ENCODE measurements at regions not wholly inside any gene's neighbourhood (a gene's known extent, or its start where the extent isn't known, plus 50 kb on each side); places are given as distances from the start of the nearest gene placed in this dataset.

DNA sequence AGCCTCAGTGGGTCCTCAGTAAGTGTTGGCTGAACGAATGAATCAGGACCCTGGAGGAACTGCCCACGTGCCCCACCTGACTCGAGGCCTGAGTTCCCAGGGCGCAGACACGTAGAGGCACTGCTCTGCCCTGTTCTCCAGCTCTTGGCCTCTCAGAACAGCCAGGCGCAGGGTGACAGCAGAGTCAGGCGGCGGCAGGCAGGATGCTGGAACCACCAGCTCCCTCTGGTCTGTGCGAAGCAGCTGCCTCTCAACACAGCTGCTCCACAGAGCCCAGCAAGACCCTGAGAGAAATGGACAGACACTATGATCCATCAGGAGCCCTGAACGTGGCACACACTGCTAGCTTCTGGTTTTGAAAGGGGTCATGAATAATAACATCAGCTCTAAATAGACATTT, 53.1 kb upstream of the BCO1 start:
- CTCF ChIA-PET = no interaction called here
- Mint-ChIP-seq H3K9me3 (no peaks in the 10 kb centered on the region), H3K27me3 (ENCODE audit: low read depth) (peaks cover 2% of the 10 kb centered on the region), H3K4me3 (no peak overlapping the region), H3K36me3 (ENCODE audit: low read depth) (no peaks in the 10 kb centered on the region), H3K4me1 (ENCODE audit: low read depth) (no peaks in the 10 kb centered on the region), H3K27ac (no peak overlapping the region)
- intact Hi-C loops (cut with micrococcal nuclease) = no loop called here
- DNase-seq = no peak

DNA sequence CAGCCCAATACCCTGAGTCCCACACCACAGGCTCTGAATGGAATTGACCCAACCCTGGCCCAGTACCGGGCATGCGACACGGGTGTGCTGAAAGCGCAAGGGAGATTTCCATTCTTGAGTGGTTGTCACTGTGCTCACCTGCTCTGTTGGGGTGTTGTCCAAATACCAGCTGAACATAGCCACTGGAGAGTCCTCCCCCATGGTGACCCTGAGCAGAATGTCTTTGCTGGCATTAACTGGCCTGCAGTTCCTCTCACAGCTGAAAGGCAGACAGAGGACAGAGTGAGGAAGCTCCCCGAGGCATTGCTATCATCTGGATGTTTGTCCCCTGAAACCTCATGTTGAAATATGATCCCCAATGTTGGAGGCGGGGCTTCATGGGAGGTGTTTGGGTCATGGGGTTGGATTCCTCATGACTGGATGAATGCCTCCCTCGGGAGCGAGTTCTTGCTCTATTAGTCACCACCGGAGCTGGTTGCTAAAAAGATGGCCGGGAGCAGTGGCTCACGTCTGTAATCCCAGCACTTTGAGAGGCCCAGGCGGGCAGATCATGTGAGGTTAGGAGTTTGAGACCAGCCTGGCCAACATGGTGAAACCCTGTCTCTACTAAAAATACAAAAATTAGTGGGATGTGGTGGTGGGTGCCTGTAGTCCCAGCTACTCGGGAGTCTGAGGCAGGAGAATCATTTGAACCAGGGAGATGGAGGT, 57.3 kb upstream of the BCO1 start:
- DNase-seq = no peak
- H3K27me3 Mint-ChIP-seq (ENCODE audit: low read depth) = no peaks in the 10 kb centered on the region
- H3K36me3 Mint-ChIP-seq (ENCODE audit: low read depth) = no peaks in the 10 kb centered on the region
- CTCF ChIA-PET = no interaction called here
- intact Hi-C loops (cut with micrococcal nuclease) = no loop called here
- no peak overlapping the region for H3K27ac Mint-ChIP-seq
- H3K4me3 Mint-ChIP-seq = no peak overlapping the region
- no peaks in the 10 kb centered on the region for H3K9me3 Mint-ChIP-seq
- no peaks in the 10 kb centered on the region for H3K4me1 Mint-ChIP-seq (ENCODE audit: low read depth)

GRCh38 chr16:81180578-81180977, 57.9 kb upstream of the BCO1 start:
- no peak for DNase-seq
- Mint-ChIP-seq H3K4me3 (no peak overlapping the region), H3K4me1 (ENCODE audit: low read depth) (no peaks in the 10 kb centered on the region), H3K27ac (no peak overlapping the region), H3K27me3 (ENCODE audit: low read depth) (no peaks in the 10 kb centered on the region), H3K36me3 (ENCODE audit: low read depth) (no peaks in the 10 kb centered on the region), H3K9me3 (no peaks in the 10 kb centered on the region)
- intact Hi-C loops (cut with micrococcal nuclease) = no loop called here
- CTCF ChIA-PET = no interaction called here

GRCh38 chr16:81179219-81179618, 59.3 kb upstream of the BCO1 start:
- Mint-ChIP-seq H3K4me1 (ENCODE audit: low read depth) (no peaks in the 10 kb centered on the region), H3K36me3 (ENCODE audit: low read depth) (no peaks in the 10 kb centered on the region), H3K27ac (no peak overlapping the region), H3K27me3 (ENCODE audit: low read depth) (no peaks in the 10 kb centered on the region), H3K4me3 (no peak overlapping the region), H3K9me3 (no peaks in the 10 kb centered on the region)
- intact Hi-C loops (cut with micrococcal nuclease) = no loop called here
- CTCF ChIA-PET = no interaction called here
- DNase-seq = no peak

GRCh38 chr16:81175325-81175891, 63.1 kb upstream of the BCO1 start:
- H3K4me3 Mint-ChIP-seq = no peak overlapping the region

DNA sequence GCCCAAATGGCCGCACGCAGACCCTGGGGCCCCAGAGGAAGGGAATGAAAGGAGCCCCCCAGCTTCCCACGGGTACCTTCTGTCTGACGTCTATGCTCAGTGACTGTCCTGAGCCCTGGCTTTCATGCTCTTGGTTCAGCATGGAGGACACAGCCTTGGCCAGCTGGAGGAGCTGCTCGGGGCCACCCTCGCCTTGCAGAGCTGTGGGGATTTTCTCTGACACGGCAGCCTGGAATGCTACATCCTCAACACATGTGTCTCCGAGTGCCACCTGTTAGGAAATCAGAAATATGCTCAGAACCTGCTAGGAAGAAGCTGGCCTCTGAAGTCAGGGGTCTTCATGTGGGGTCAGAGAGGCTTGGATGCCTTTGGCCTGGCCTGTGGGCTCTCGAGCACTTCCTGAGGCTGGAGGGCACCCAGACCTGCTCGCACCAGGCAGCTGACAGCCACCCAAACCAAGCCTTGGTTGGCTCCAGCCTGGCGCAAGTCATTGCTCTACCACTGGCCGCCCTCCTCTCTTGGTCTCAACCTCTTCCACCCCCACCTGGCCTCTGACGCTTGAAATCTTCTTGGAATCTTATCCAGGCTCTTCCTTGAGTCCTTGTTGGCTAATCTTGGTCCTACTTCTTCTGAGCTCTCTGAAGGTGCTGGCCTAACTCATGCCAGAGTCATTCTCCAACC, 63.7 kb upstream of the BCO1 start:
- Mint-ChIP-seq H3K4me1 (ENCODE audit: low read depth) (no peaks in the 10 kb centered on the region), H3K9me3 (no peaks in the 10 kb centered on the region), H3K27me3 (ENCODE audit: low read depth) (peaks cover 3% of the 10 kb centered on the region), H3K36me3 (ENCODE audit: low read depth) (no peaks in the 10 kb centered on the region), H3K27ac (no peak overlapping the region), H3K4me3 (no peak overlapping the region)
- intact Hi-C loops (cut with micrococcal nuclease) = no loop called here
- no peak for DNase-seq
- CTCF ChIA-PET = interaction anchor here (0.6 kb wide), 1 partner anchor 993 kb away, joined by 4 read pairs; no protein-coding TSS in a partner anchor

More at GRCh38 chr16:81175325-81175891, 63.1 kb upstream of the BCO1 start:
- H3K27ac Mint-ChIP-seq = no peak overlapping the region
- no peaks in the 10 kb centered on the region for H3K4me1 Mint-ChIP-seq (ENCODE audit: low read depth)
- CTCF ChIA-PET = no interaction called here
- intact Hi-C loops (cut with micrococcal nuclease) = no loop called here
- no peaks in the 10 kb centered on the region for H3K36me3 Mint-ChIP-seq (ENCODE audit: low read depth)
- H3K9me3 Mint-ChIP-seq = no peaks in the 10 kb centered on the region
- H3K27me3 Mint-ChIP-seq (ENCODE audit: low read depth) = peaks cover 3% of the 10 kb centered on the region
- no peak for DNase-seq

DNA sequence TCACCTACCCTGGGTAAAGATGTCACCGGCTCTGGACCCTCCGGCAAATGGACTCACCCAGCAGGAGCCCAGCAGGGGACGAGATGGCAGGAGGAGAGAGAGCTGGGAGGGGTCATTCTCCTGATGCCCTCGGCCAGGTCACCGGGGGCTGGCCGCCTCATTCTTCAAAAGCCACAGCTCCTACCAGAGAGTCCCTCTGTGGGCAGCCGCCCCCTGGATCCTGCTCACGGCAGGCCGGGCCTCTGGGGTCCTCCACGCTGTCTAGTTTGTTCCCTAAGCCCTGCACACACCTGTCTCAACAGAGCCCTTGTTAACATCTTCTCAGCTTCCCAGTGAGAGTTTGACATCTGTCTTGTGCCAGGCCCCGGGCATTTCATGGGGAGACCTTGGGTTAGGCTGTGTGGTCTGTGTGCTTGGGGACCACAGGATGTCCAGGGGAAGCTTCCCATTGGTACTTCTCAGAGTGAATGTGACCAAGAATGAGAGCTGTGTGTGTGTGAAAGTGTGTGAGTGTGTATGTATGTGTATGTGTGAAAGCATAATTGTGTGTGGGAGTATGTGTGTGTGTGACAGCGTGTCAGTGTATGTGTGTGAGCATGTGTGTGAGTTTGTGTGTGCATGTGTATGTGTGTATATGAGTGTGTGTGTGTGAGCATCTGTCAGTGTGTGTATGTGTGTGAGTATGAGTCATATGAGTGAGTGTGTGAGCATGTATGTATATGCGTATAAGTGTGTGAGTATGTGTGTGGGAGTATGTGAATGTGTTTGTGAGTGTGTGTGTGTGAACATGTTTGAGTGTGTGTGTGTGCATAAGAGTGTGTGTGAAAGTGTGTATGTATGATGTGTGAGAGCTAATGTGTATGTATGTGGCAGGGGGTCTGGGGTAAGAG, 65.5 kb upstream of the BCO1 start:
- H3K4me1 Mint-ChIP-seq (ENCODE audit: low read depth) = no peaks in the 10 kb centered on the region
- peaks cover 3% of the 10 kb centered on the region for H3K27me3 Mint-ChIP-seq (ENCODE audit: low read depth)
- H3K27ac Mint-ChIP-seq = no peak overlapping the region
- DNase-seq = no peak
- H3K9me3 Mint-ChIP-seq = no peaks in the 10 kb centered on the region
- CTCF ChIA-PET = no interaction called here
- no peaks in the 10 kb centered on the region for H3K36me3 Mint-ChIP-seq (ENCODE audit: low read depth)
- intact Hi-C loops (cut with micrococcal nuclease) = no loop called here
- no peak overlapping the region for H3K4me3 Mint-ChIP-seq

- CTCF ChIA-PET = no interaction called here
- Mint-ChIP-seq H3K9me3 (no peaks in the 10 kb centered on the region), H3K36me3 (ENCODE audit: low read depth) (no peaks in the 10 kb centered on the region), H3K4me1 (ENCODE audit: low read depth) (no peaks in the 10 kb centered on the region), H3K27me3 (ENCODE audit: low read depth) (peaks cover 3% of the 10 kb centered on the region), H3K27ac (no peak overlapping the region), H3K4me3 (no peak overlapping the region)
- DNase-seq = no peak
- intact Hi-C loops (cut with micrococcal nuclease) = no loop called here
These were observed 67.7 kb upstream of the BCO1 start for GRCh38 chr16:81170824-81171223.

DNA sequence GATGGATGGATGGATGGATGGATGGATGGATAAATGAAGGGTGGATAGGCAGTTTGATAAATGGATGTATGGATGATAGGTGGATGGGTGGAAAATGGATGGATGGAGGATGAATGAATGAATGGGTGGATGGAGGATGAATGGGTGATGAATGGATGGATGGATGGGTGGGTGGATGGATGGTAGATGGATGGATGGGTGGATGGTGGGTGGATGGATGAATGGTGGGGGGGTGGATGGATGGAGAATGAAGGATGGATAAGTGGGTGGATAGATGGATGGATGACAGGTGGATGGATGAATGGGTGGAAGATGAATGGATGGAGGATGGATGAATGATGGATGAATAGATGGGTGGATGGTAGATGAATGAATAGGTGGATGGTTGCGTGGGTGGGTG, 70.1 kb upstream of the BCO1 start:
- no peak for DNase-seq
- CTCF ChIA-PET = no interaction called here
- intact Hi-C loops (cut with micrococcal nuclease) = no loop called here
- Mint-ChIP-seq H3K27ac (no peak overlapping the region), H3K4me3 (no peak overlapping the region), H3K4me1 (ENCODE audit: low read depth) (no peaks in the 10 kb centered on the region), H3K36me3 (ENCODE audit: low read depth) (no peaks in the 10 kb centered on the region), H3K27me3 (ENCODE audit: low read depth) (peaks cover 3% of the 10 kb centered on the region), H3K9me3 (no peaks in the 10 kb centered on the region)

GRCh38 chr16:81167851-81168250, 70.6 kb upstream of the BCO1 start:
- Mint-ChIP-seq H3K4me3 (no peak overlapping the region), H3K36me3 (ENCODE audit: low read depth) (no peaks in the 10 kb centered on the region), H3K9me3 (no peaks in the 10 kb centered on the region), H3K27ac (no peak overlapping the region), H3K27me3 (ENCODE audit: low read depth) (peaks cover 3% of the 10 kb centered on the region), H3K4me1 (ENCODE audit: low read depth) (no peaks in the 10 kb centered on the region)
- DNase-seq = no peak
- intact Hi-C loops (cut with micrococcal nuclease) = no loop called here
- CTCF ChIA-PET = no interaction called here

DNA sequence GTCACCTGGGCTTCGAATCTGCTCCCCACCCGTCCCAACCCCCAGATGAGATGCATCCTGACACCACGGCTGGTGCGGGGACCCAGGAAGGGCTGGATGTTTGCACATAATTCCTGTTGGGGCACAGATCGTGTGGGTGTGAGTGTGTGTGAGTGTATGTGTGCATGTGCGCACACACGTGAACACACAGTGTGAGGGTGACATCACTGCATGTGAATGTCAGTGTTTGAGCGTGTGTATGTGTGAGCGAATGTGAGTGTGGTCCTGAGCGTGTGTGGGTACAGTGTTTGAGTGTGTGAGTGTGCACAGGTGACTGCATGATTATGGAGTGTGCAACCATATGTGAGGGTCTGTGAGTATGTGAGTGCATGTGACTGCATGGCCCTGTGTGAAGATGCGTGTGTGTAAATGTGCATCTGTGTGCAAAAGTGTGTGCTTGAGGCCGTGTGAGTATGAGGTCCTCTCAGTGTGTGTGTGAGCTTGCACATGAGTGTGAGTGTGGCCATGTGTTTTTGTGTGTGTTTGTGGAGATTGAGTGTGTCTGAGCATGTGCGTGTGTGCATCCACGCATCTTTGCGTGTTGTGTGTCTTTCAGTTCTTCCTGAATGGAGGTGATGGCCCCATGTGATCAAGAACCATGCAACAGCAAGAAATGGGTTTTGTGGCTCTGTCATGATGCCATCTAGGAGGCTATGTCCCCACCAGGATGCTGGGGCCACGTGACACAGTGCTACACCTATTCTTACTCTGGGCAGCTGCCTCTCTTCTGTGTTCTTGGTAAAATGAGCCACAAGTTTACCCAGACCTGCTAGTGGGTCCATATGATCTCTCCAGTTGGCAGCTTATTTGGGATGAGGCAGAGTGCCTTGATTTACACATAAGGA, 70.5 kb upstream of the GCSH start:
- DNase-seq = no peak
- Mint-ChIP-seq H3K27ac (no peak overlapping the region), H3K4me3 (no peak overlapping the region), H3K4me1 (ENCODE audit: low read depth) (no peaks in the 10 kb centered on the region), H3K36me3 (ENCODE audit: low read depth) (no peaks in the 10 kb centered on the region), H3K9me3 (no peaks in the 10 kb centered on the region), H3K27me3 (ENCODE audit: low read depth) (peaks cover 3% of the 10 kb centered on the region)
- intact Hi-C loops (cut with micrococcal nuclease) = no loop called here
- CTCF ChIA-PET = no interaction called here
